Activated naive CD8-positive, alpha-beta T cell treated with anti-CD3 and anti-CD28 coated beads, Interleukin-2, amount 50 U/mL, for 24 hours (primary cell): ENCODE measurements at regions not wholly inside any gene's neighbourhood (a gene's known extent, or its start where the extent isn't known, plus 50 kb on each side); places are given as distances from the start of the nearest gene placed in this dataset.

Source experiments
- ATAC-seq: fragments of 150-1000 bp; cut with Tn5 transposase; one replicate; pipeline ENCODE4 v1.10.0; 2021
- DNase-seq: peaks from one replicate; pipeline ENCODE4 v3.0.0; 2021
- H3K27ac Mint-ChIP-seq: one replicate; pipeline ENCODE4 v1.8.0; 2021; ENCODE audit warnings: mild to moderate bottlenecking, mixed read lengths
- H3K27me3 Mint-ChIP-seq: one replicate; pipeline ENCODE4 v1.8.0; 2021; ENCODE audit warnings: mixed read lengths
- H3K36me3 Mint-ChIP-seq: one replicate; pipeline ENCODE4 v1.8.0; 2021; ENCODE audit warnings: low read depth, mixed read lengths
- H3K4me1 Mint-ChIP-seq: one replicate; pipeline ENCODE4 v1.8.0; 2021; ENCODE audit warnings: mixed read lengths
- H3K4me3 Mint-ChIP-seq: one replicate; pipeline ENCODE4 v1.8.0; 2021; ENCODE audit warnings: mild to moderate bottlenecking, moderate library complexity, mixed read lengths
- H3K9me3 Mint-ChIP-seq: one replicate; pipeline ENCODE4 v1.8.0; 2021; ENCODE audit warnings: mixed read lengths

- Mint-ChIP-seq H3K4me1 (no peaks in the 10 kb centered on the region), H3K4me3 (no peak overlapping the region), H3K36me3 (no peaks in the 10 kb centered on the region), H3K27ac (no peak overlapping the region), H3K27me3 (peaks cover 11% of the 10 kb centered on the region), H3K9me3 (no peaks in the 10 kb centered on the region)
- no peak for ATAC-seq
- no peak for DNase-seq
Measured at GRCh38 chr1:37143800-37144199, 109.5 kb upstream of the GRIK3 start.

- H3K4me3 Mint-ChIP-seq, result no peak overlapping the region
- no peaks in the 10 kb centered on the region for H3K4me1 Mint-ChIP-seq
- ATAC-seq (no peak), DNase-seq (no peak)
- peaks cover 2% of the 10 kb centered on the region for H3K27me3 Mint-ChIP-seq
- no peak overlapping the region for H3K27ac Mint-ChIP-seq
- no peaks in the 10 kb centered on the region for H3K9me3 Mint-ChIP-seq
- H3K36me3 Mint-ChIP-seq, result no peaks in the 10 kb centered on the region
Measured at GRCh38 chr1:37146071-37146470, 111.8 kb upstream of the GRIK3 start.

- Mint-ChIP-seq H3K4me3 (no peak overlapping the region), H3K27me3 (peaks cover 7% of the 10 kb centered on the region), H3K27ac (no peak overlapping the region), H3K4me1 (no peaks in the 10 kb centered on the region), H3K9me3 (no peaks in the 10 kb centered on the region), H3K36me3 (no peaks in the 10 kb centered on the region)
- ATAC-seq, result no peak
- no peak for DNase-seq
Measured at GRCh38 chr1:37147392-37147831, 113.1 kb upstream of the GRIK3 start.

- Mint-ChIP-seq H3K27me3 (peaks cover 7% of the 10 kb centered on the region), H3K4me1 (no peaks in the 10 kb centered on the region), H3K27ac (no peak overlapping the region), H3K9me3 (no peaks in the 10 kb centered on the region), H3K36me3 (no peaks in the 10 kb centered on the region), H3K4me3 (no peak overlapping the region)
- ATAC-seq (no peak), DNase-seq (no peak)
Measured at GRCh38 chr1:37147906-37148305, 113.6 kb upstream of the GRIK3 start.

- Mint-ChIP-seq H3K36me3 (no peaks in the 10 kb centered on the region), H3K27ac (no peak overlapping the region), H3K9me3 (no peaks in the 10 kb centered on the region), H3K4me3 (no peak overlapping the region), H3K4me1 (no peaks in the 10 kb centered on the region), H3K27me3 (peaks cover 7% of the 10 kb centered on the region)
- no peak for ATAC-seq
- DNase-seq, result no peak
Measured at GRCh38 chr1:37148663-37149062, 114.3 kb upstream of the GRIK3 start.

GRCh38 chr1:37149296-37149695, 115.0 kb upstream of the GRIK3 start:
- Mint-ChIP-seq H3K9me3 (no peaks in the 10 kb centered on the region), H3K4me3 (no peak overlapping the region), H3K27ac (no peak overlapping the region), H3K36me3 (no peaks in the 10 kb centered on the region), H3K4me1 (no peaks in the 10 kb centered on the region), H3K27me3 (peaks cover 7% of the 10 kb centered on the region)
- no peak for DNase-seq
- no peak for ATAC-seq

GRCh38 chr1:37150986-37151385, 116.7 kb upstream of the GRIK3 start:
- Mint-ChIP-seq H3K4me3 (no peak overlapping the region), H3K36me3 (no peaks in the 10 kb centered on the region), H3K27me3 (peaks cover 9% of the 10 kb centered on the region), H3K9me3 (no peaks in the 10 kb centered on the region), H3K27ac (no peak overlapping the region), H3K4me1 (no peaks in the 10 kb centered on the region)
- no peak for DNase-seq
- no peak for ATAC-seq

- no peaks in the 10 kb centered on the region for H3K4me1 Mint-ChIP-seq
- DNase-seq (no peak), ATAC-seq (no peak)
- H3K27ac Mint-ChIP-seq, result no peak overlapping the region
- peaks cover 11% of the 10 kb centered on the region for H3K27me3 Mint-ChIP-seq
- H3K9me3 Mint-ChIP-seq, result no peaks in the 10 kb centered on the region
- H3K36me3 Mint-ChIP-seq, result no peaks in the 10 kb centered on the region
- H3K4me3 Mint-ChIP-seq, result no peak overlapping the region
Measured at GRCh38 chr1:37151789-37152188, 117.5 kb upstream of the GRIK3 start.

GRCh38 chr1:37152491-37152890, 118.2 kb upstream of the GRIK3 start:
- no peak overlapping the region for H3K27ac Mint-ChIP-seq
- no peaks in the 10 kb centered on the region for H3K9me3 Mint-ChIP-seq
- DNase-seq, result no peak
- H3K4me1 Mint-ChIP-seq, result no peaks in the 10 kb centered on the region
- ATAC-seq, result no peak
- H3K27me3 Mint-ChIP-seq, result peaks cover 11% of the 10 kb centered on the region
- no peaks in the 10 kb centered on the region for H3K36me3 Mint-ChIP-seq
- no peak overlapping the region for H3K4me3 Mint-ChIP-seq

GRCh38 chr1:37153116-37154100, 119.1 kb upstream of the GRIK3 start:
- DNase-seq, result no peak
- H3K4me1 Mint-ChIP-seq, result no peaks in the 10 kb centered on the region
- ATAC-seq, result no peak
- no peaks in the 10 kb centered on the region for H3K9me3 Mint-ChIP-seq
- H3K27ac Mint-ChIP-seq, result no peak overlapping the region
- H3K27me3 Mint-ChIP-seq, result peaks cover 11% of the 10 kb centered on the region
- no peak overlapping the region for H3K4me3 Mint-ChIP-seq
- H3K36me3 Mint-ChIP-seq, result no peaks in the 10 kb centered on the region

- no peak overlapping the region for H3K27ac Mint-ChIP-seq
- H3K4me1 Mint-ChIP-seq, result no peaks in the 10 kb centered on the region
- DNase-seq (no peak), ATAC-seq (no peak)
- H3K9me3 Mint-ChIP-seq, result no peaks in the 10 kb centered on the region
- H3K36me3 Mint-ChIP-seq, result no peaks in the 10 kb centered on the region
- H3K27me3 Mint-ChIP-seq, result peaks cover 13% of the 10 kb centered on the region
- H3K4me3 Mint-ChIP-seq, result no peak overlapping the region
Measured at GRCh38 chr1:37156646-37157045, 122.3 kb upstream of the GRIK3 start.

GRCh38 chr1:37157634-37158033, 123.3 kb upstream of the GRIK3 start:
- no peaks in the 10 kb centered on the region for H3K9me3 Mint-ChIP-seq
- H3K27ac Mint-ChIP-seq, result no peak overlapping the region
- ATAC-seq (no peak), DNase-seq (no peak)
- no peak overlapping the region for H3K4me3 Mint-ChIP-seq
- H3K36me3 Mint-ChIP-seq, result no peaks in the 10 kb centered on the region
- peaks cover 6% of the 10 kb centered on the region for H3K27me3 Mint-ChIP-seq
- no peaks in the 10 kb centered on the region for H3K4me1 Mint-ChIP-seq

GRCh38 chr1:37158113-37158749, 123.9 kb upstream of the GRIK3 start:
- Mint-ChIP-seq H3K4me1 (no peaks in the 10 kb centered on the region), H3K9me3 (no peaks in the 10 kb centered on the region), H3K27ac (no peak overlapping the region), H3K4me3 (no peak overlapping the region), H3K36me3 (no peaks in the 10 kb centered on the region), H3K27me3 (peaks cover 6% of the 10 kb centered on the region)
- DNase-seq, result no peak
- no peak for ATAC-seq

GRCh38 chr1:37159102-37159501, 124.8 kb upstream of the GRIK3 start:
- H3K4me1 Mint-ChIP-seq, result no peaks in the 10 kb centered on the region
- no peaks in the 10 kb centered on the region for H3K36me3 Mint-ChIP-seq
- DNase-seq (no peak), ATAC-seq (no peak)
- peaks cover 6% of the 10 kb centered on the region for H3K27me3 Mint-ChIP-seq
- no peak overlapping the region for H3K27ac Mint-ChIP-seq
- H3K9me3 Mint-ChIP-seq, result no peaks in the 10 kb centered on the region
- no peak overlapping the region for H3K4me3 Mint-ChIP-seq

GRCh38 chr1:37161171-37161570, 126.9 kb upstream of the GRIK3 start:
- H3K4me3 Mint-ChIP-seq, result no peak overlapping the region
- peaks cover 11% of the 10 kb centered on the region for H3K9me3 Mint-ChIP-seq
- H3K27ac Mint-ChIP-seq, result no peak overlapping the region
- H3K27me3 Mint-ChIP-seq, result peaks cover 2% of the 10 kb centered on the region
- H3K36me3 Mint-ChIP-seq, result peaks cover 1% of the 10 kb centered on the region
- ATAC-seq (no peak), DNase-seq (no peak)
- no peaks in the 10 kb centered on the region for H3K4me1 Mint-ChIP-seq
